ENCODE measurements at regions not wholly inside any gene's neighbourhood (a gene's known extent, or its start where the extent isn't known, plus 50 kb on each side); places are given as distances from the start of the nearest gene placed in this dataset.

- TF ChIP-seq CTCF (conservative IDR thresholded peaks at IDR 0.05 in 1 of 2, IDR thresholded peaks at IDR 0.05 in 1 of 2; ENCODE audit: low read depth in 1 of 2, low read length in 2 of 2), result no peak
- no peak for TF ChIP-seq EZH2 (IDR thresholded peaks at IDR 0.05; ENCODE audit: low read length, missing control alignments)
These were observed 152.0 kb upstream of the SGK1 start for GRCh38 chr6:134469702-134470456.
